LoVo (cell line): ENCODE measurements at regions not wholly inside any gene's neighbourhood (a gene's known extent, or its start where the extent isn't known, plus 50 kb on each side); places are given as distances from the start of the nearest gene placed in this dataset.
"Not testable (repeated sequence)": the region's sequence is repeated elsewhere in the genome, so short reads cannot be mapped to it uniquely, and the experiment has no call there.

Experiments used
- DNase-seq: peaks from one replicate; pipeline ENCODE4 v3.0.0-alpha.2; 2016; ENCODE audit warnings: low spot score

- no peak for DNase-seq
Measured at GRCh38 chr2:236632295-236633218, 62.9 kb downstream of the ACKR3 start.

GRCh38 chr2:236633219-236633570, 63.6 kb downstream of the ACKR3 start:
- no peak for DNase-seq

- no peak for DNase-seq
Measured at GRCh38 chr2:236633775-236634560, 64.3 kb downstream of the ACKR3 start.

- DNase-seq: no peak
Measured at GRCh38 chr2:236636261-236636660, 66.6 kb downstream of the ACKR3 start.

GRCh38 chr2:236636714-236637470, 67.3 kb downstream of the ACKR3 start:
- no peak for DNase-seq

- no peak for DNase-seq
Measured at GRCh38 chr2:236637686-236638569, 68.3 kb downstream of the ACKR3 start.

- DNase-seq: no peak
Measured at GRCh38 chr2:236638707-236639106, 69.1 kb downstream of the ACKR3 start.

GRCh38 chr2:236639461-236640235, 70.0 kb downstream of the ACKR3 start:
- DNase-seq: no peak

- no peak for DNase-seq
Measured at GRCh38 chr2:236641051-236641726, 71.6 kb downstream of the ACKR3 start.

GRCh38 chr2:236642125-236642524, 72.5 kb downstream of the ACKR3 start:
- no peak for DNase-seq

GRCh38 chr2:236642584-236643291, 73.1 kb downstream of the ACKR3 start:
- DNase-seq: peak; percentile 43

GRCh38 chr2:236643480-236643879, 73.9 kb downstream of the ACKR3 start:
- DNase-seq: no peak

- no peak for DNase-seq
Measured at GRCh38 chr2:236644067-236644466, 74.4 kb downstream of the ACKR3 start.

GRCh38 chr2:236644502-236644911, 74.9 kb downstream of the ACKR3 start:
- DNase-seq: no peak

GRCh38 chr2:236645141-236645540, 75.5 kb downstream of the ACKR3 start:
- not testable (repeated sequence) for DNase-seq

- DNase-seq: no peak
Measured at GRCh38 chr2:236646441-236646840, 76.8 kb downstream of the ACKR3 start.

GRCh38 chr2:236646871-236647270, 77.2 kb downstream of the ACKR3 start:
- no peak for DNase-seq

GRCh38 chr2:236647621-236648020, 78.0 kb downstream of the ACKR3 start:
- DNase-seq: no peak

GRCh38 chr2:236653863-236654262, 84.2 kb downstream of the ACKR3 start:
- no peak for DNase-seq
